NAMALWA (cell line): ENCODE measurements at regions not wholly inside any gene's neighbourhood (a gene's known extent, or its start where the extent isn't known, plus 50 kb on each side); places are given as distances from the start of the nearest gene placed in this dataset.
"Not testable (repeated sequence)": the region's sequence is repeated elsewhere in the genome, so short reads cannot be mapped to it uniquely, and the experiment has no call there.

Source experiments
- DNase-seq: peaks from one replicate; pipeline ENCODE4 v3.0.0-alpha.2; 2015; ENCODE audit warnings: low spot score

DNA sequence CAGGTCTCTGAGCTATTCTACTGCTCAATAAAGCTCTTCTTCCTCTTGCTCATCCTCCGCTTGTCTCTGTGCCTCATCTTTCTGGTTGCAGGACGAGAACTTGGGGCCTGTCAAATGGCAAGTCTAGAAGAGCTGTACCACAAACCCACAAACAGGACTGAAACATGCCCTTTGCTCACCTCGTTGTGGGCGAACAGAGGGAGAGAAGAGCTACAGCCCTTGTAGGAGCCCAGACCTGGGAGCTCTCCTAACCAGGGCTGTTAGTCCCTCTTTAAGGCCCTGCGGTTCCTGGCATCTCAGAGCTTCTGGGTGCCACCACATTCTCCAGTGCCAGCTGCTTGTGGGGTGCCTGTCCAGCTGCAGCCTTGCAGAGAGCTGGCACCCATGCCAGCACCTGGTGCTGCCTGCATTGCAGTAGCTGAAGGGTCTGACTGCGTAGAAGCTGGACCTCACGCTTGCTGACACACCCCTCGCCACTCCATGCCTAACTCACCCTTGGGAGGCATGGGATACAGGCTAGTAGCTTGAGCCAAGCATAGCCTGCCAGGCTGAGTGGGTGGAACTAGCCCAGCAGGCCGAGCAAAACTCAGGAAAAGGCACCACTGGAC is 313.4 kb downstream of the ANKRD30B start:
- DNase-seq = not testable (repeated sequence)

DNA sequence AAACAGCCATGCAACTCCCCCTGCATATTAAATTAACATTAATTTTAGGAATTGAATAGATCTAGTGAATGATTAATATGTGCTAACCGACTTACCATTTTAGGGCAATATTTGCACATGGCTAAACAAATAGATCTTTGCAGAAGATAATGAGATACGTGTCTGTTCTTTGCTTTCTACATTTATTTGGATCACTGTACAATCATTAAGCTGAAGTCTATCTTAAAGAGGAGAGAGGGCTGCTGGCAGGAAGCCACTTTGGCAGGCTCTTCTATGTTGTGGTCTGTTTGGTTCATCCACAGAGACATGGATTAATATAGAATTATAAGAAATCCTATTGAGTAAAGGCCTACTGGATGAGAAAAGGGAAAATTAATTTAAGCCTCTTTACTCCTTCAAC is 318.5 kb downstream of the ANKRD30B start:
- not testable (repeated sequence) for DNase-seq

GRCh38 chr18:15071311-15071710 is 323.3 kb downstream of the ANKRD30B start:
- not testable (repeated sequence) for DNase-seq
